ENCODE measurements at regions not wholly inside any gene's neighbourhood (a gene's known extent, or its start where the extent isn't known, plus 50 kb on each side); places are given as distances from the start of the nearest gene placed in this dataset.

GRCh38 chr4:185862340-185862739, 50.3 kb upstream of the SORBS2 start:
- Histone ChIP-seq H3K27me3 (ENCODE audit: control insufficient read depth, insufficient read depth, low read length) (no peaks in the 10 kb centered on the region), H3K9me3 (ENCODE audit: control insufficient read depth in 2 of 2, low read length in 2 of 2) (no peaks in the 10 kb centered on the region), H3K4me3 (ENCODE audit: low read depth, low read length) (no peak overlapping the region), H3K4me1 (ENCODE audit: control insufficient read depth, insufficient read depth, low read length, poor library complexity, severe bottlenecking) (no peaks in the 10 kb centered on the region), H3K36me3 (ENCODE audit: control insufficient read depth, insufficient read depth, low read length) (no peaks in the 10 kb centered on the region), H3K27ac (ENCODE audit: insufficient read depth, low read length, poor library complexity, severe bottlenecking) (no peak overlapping the region)
- no peak for DNase-seq
- Mint-ChIP-seq H3K27me3 (no peaks in the 10 kb centered on the region), H3K27ac (no peak overlapping the region), H3K36me3 (no peaks in the 10 kb centered on the region), H3K4me1 (no peaks in the 10 kb centered on the region), H3K4me3 (no peak overlapping the region), H3K9me3 (peaks cover 0 to 13% (median 2%) of the 10 kb centered on the region in 7 donors)
- ATAC-seq (ENCODE audit: low read depth in 2 of 2) = no peak

GRCh38 chr4:185863946-185864345, 52.0 kb upstream of the SORBS2 start:
- Mint-ChIP-seq H3K36me3 (no peaks in the 10 kb centered on the region), H3K4me3 (no peak overlapping the region), H3K9me3 (peaks cover 0 to 6% (median 2%) of the 10 kb centered on the region in 7 donors), H3K4me1 (no peaks in the 10 kb centered on the region), H3K27me3 (no peaks in the 10 kb centered on the region), H3K27ac (no peak overlapping the region)
- no peaks in the 10 kb centered on the region for H3K9me3 ChIP-seq (ENCODE audit: control insufficient read depth in 2 of 2, low read length in 2 of 2)
- no peak overlapping the region for H3K4me3 ChIP-seq (ENCODE audit: low read depth, low read length)
- H3K36me3 ChIP-seq (ENCODE audit: control insufficient read depth, insufficient read depth, low read length) = no peaks in the 10 kb centered on the region
- ATAC-seq (ENCODE audit: low read depth in 2 of 2) (no peak), DNase-seq (no peak)
- H3K4me1 ChIP-seq (ENCODE audit: control insufficient read depth, insufficient read depth, low read length, poor library complexity, severe bottlenecking) = no peaks in the 10 kb centered on the region
- no peaks in the 10 kb centered on the region for H3K27me3 ChIP-seq (ENCODE audit: control insufficient read depth, insufficient read depth, low read length)
- no peak overlapping the region for H3K27ac ChIP-seq (ENCODE audit: insufficient read depth, low read length, poor library complexity, severe bottlenecking)

GRCh38 chr4:185865901-185866328, 53.9 kb upstream of the SORBS2 start:
- Mint-ChIP-seq H3K27ac (no peak overlapping the region), H3K4me3 (no peak overlapping the region), H3K9me3 (peaks cover 0 to 2% (median 0%) of the 10 kb centered on the region in 7 donors), H3K4me1 (no peaks in the 10 kb centered on the region), H3K36me3 (no peaks in the 10 kb centered on the region), H3K27me3 (no peaks in the 10 kb centered on the region)
- H3K4me1 ChIP-seq (ENCODE audit: control insufficient read depth, insufficient read depth, low read length, poor library complexity, severe bottlenecking) = no peaks in the 10 kb centered on the region
- no peaks in the 10 kb centered on the region for H3K36me3 ChIP-seq (ENCODE audit: control insufficient read depth, insufficient read depth, low read length)
- no peaks in the 10 kb centered on the region for H3K9me3 ChIP-seq (ENCODE audit: control insufficient read depth in 2 of 2, low read length in 2 of 2)
- H3K27me3 ChIP-seq (ENCODE audit: control insufficient read depth, insufficient read depth, low read length) = no peaks in the 10 kb centered on the region
- H3K4me3 ChIP-seq (ENCODE audit: low read depth, low read length) = no peak overlapping the region
- no peak overlapping the region for H3K27ac ChIP-seq (ENCODE audit: insufficient read depth, low read length, poor library complexity, severe bottlenecking)
- DNase-seq (no peak), ATAC-seq (ENCODE audit: low read depth in 2 of 2) (no peak)

DNA sequence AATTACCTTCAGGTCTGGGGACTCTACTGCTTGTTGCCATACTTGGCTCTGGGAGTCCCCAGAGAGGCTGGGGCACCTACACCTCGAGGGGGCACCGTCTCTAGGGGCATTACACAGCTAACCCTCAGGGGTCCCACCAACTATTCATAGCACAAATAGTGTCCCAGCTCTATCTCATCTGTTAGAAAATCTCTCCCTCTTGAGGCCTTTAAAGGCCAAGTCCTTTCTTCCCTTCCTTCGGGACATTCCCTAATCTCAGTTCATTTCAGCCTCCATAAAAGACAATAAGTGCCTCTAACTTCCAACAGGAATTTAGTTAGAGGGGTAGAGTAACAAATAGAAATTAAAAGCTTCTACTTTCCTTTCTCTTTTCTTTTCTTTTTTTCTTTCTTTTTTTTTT, 55.8 kb upstream of the SORBS2 start:
- H3K9me3 Mint-ChIP-seq = no peaks in the 10 kb centered on the region

DNA sequence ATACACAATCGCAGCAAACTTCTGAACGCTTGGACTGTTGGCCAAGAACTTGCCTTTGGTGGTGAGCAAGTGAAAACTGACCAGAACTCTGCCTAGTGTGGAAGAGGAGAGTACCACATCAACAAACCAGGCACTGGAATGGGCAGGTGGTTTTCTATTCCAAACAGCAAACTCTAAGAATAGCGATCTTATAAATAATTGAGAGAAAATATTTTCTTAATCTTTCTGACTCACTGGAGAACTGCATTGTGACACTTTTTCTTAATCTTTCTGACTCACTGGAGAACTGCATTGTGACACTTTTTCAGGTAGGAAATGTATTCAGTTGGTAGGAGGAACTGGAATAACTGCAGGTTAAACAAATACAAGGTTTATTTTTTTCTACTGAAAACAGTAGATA, 57.0 kb upstream of the SORBS2 start:
- no peaks in the 10 kb centered on the region for H3K9me3 ChIP-seq (ENCODE audit: control insufficient read depth in 2 of 2, low read length in 2 of 2)
- no peak for DNase-seq
- H3K4me1 ChIP-seq (ENCODE audit: control insufficient read depth, insufficient read depth, low read length, poor library complexity, severe bottlenecking) = no peaks in the 10 kb centered on the region
- H3K4me3 ChIP-seq (ENCODE audit: low read depth, low read length) = no peak overlapping the region
- no peak for ATAC-seq (ENCODE audit: low read depth in 2 of 2)
- no peaks in the 10 kb centered on the region for H3K9me3 Mint-ChIP-seq
- H3K36me3 ChIP-seq (ENCODE audit: control insufficient read depth, insufficient read depth, low read length) = no peaks in the 10 kb centered on the region
- H3K27ac ChIP-seq (ENCODE audit: insufficient read depth, low read length, poor library complexity, severe bottlenecking) = no peak overlapping the region
- H3K27ac Mint-ChIP-seq = no peak overlapping the region
- H3K4me1 Mint-ChIP-seq = no peaks in the 10 kb centered on the region
- H3K36me3 Mint-ChIP-seq = no peaks in the 10 kb centered on the region
- H3K27me3 ChIP-seq (ENCODE audit: control insufficient read depth, insufficient read depth, low read length) = no peaks in the 10 kb centered on the region
- no peaks in the 10 kb centered on the region for H3K27me3 Mint-ChIP-seq
- H3K4me3 Mint-ChIP-seq = no peak overlapping the region

More for the DNA sequence above, 55.8 kb upstream of the SORBS2 start:
- ATAC-seq (ENCODE audit: low read depth in 2 of 2) = no peak
- H3K4me3 ChIP-seq (ENCODE audit: low read depth, low read length) = no peak overlapping the region
- no peak for DNase-seq
- no peaks in the 10 kb centered on the region for H3K36me3 ChIP-seq (ENCODE audit: control insufficient read depth, insufficient read depth, low read length)
- no peaks in the 10 kb centered on the region for H3K9me3 ChIP-seq (ENCODE audit: control insufficient read depth in 2 of 2, low read length in 2 of 2)
- Mint-ChIP-seq H3K27ac (no peak overlapping the region), H3K27me3 (no peaks in the 10 kb centered on the region), H3K4me1 (no peaks in the 10 kb centered on the region), H3K36me3 (no peaks in the 10 kb centered on the region), H3K4me3 (no peak overlapping the region)
- H3K27me3 ChIP-seq (ENCODE audit: control insufficient read depth, insufficient read depth, low read length) = no peaks in the 10 kb centered on the region
- H3K4me1 ChIP-seq (ENCODE audit: control insufficient read depth, insufficient read depth, low read length, poor library complexity, severe bottlenecking) = no peaks in the 10 kb centered on the region
- H3K27ac ChIP-seq (ENCODE audit: insufficient read depth, low read length, poor library complexity, severe bottlenecking) = no peak overlapping the region

- no peak overlapping the region for H3K4me3 Mint-ChIP-seq
- no peak overlapping the region for H3K27ac Mint-ChIP-seq
- no peak overlapping the region for H3K4me3 ChIP-seq (ENCODE audit: low read depth, low read length)
- no peaks in the 10 kb centered on the region for H3K4me1 Mint-ChIP-seq
- H3K4me1 ChIP-seq (ENCODE audit: control insufficient read depth, insufficient read depth, low read length, poor library complexity, severe bottlenecking) = no peaks in the 10 kb centered on the region
- no peaks in the 10 kb centered on the region for H3K9me3 Mint-ChIP-seq
- no peaks in the 10 kb centered on the region for H3K36me3 Mint-ChIP-seq
- no peaks in the 10 kb centered on the region for H3K9me3 ChIP-seq (ENCODE audit: control insufficient read depth in 2 of 2, low read length in 2 of 2)
- H3K36me3 ChIP-seq (ENCODE audit: control insufficient read depth, insufficient read depth, low read length) = no peaks in the 10 kb centered on the region
- ATAC-seq (ENCODE audit: low read depth in 2 of 2) (no peak), DNase-seq (no peak)
- H3K27me3 ChIP-seq (ENCODE audit: control insufficient read depth, insufficient read depth, low read length) = no peaks in the 10 kb centered on the region
- no peaks in the 10 kb centered on the region for H3K27me3 Mint-ChIP-seq
- no peak overlapping the region for H3K27ac ChIP-seq (ENCODE audit: insufficient read depth, low read length, poor library complexity, severe bottlenecking)
These were observed 57.4 kb upstream of the SORBS2 start for GRCh38 chr4:185869427-185869826.

DNA sequence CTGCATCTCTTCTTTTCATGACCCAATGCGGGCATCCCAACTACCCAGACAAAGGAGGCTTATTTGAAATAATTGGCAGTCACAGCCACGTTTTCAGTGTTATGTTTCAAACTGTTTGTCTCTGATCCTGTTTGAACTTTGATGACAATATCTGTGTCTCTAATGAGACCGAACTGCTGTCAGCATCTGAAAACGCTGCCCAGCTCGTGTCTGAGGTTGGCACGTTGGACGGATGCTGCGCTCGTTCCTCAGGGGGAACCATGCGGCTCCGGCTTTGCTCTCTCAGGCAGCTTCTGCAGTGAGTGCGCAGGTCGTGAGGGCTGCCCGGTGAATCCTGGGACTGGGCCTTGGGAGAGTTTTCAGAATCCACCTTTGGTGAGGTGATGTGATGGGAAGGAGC, 58.4 kb upstream of the SORBS2 start:
- Histone ChIP-seq H3K36me3 (ENCODE audit: control insufficient read depth, insufficient read depth, low read length) (no peaks in the 10 kb centered on the region), H3K27me3 (ENCODE audit: control insufficient read depth, insufficient read depth, low read length) (no peaks in the 10 kb centered on the region), H3K27ac (ENCODE audit: insufficient read depth, low read length, poor library complexity, severe bottlenecking) (no peak overlapping the region), H3K4me3 (ENCODE audit: low read depth, low read length) (no peak overlapping the region), H3K9me3 (ENCODE audit: control insufficient read depth in 2 of 2, low read length in 2 of 2) (no peaks in the 10 kb centered on the region), H3K4me1 (ENCODE audit: control insufficient read depth, insufficient read depth, low read length, poor library complexity, severe bottlenecking) (no peaks in the 10 kb centered on the region)
- DNase-seq (no peak), ATAC-seq (ENCODE audit: low read depth in 2 of 2) (no peak)
- H3K4me3 Mint-ChIP-seq = no peak overlapping the region
- H3K4me1 Mint-ChIP-seq = no peaks in the 10 kb centered on the region
- no peak overlapping the region for H3K27ac Mint-ChIP-seq
- H3K9me3 Mint-ChIP-seq = no peaks in the 10 kb centered on the region
- H3K36me3 Mint-ChIP-seq = no peaks in the 10 kb centered on the region
- H3K27me3 Mint-ChIP-seq = peaks cover 1% of the 10 kb centered on the region

DNA sequence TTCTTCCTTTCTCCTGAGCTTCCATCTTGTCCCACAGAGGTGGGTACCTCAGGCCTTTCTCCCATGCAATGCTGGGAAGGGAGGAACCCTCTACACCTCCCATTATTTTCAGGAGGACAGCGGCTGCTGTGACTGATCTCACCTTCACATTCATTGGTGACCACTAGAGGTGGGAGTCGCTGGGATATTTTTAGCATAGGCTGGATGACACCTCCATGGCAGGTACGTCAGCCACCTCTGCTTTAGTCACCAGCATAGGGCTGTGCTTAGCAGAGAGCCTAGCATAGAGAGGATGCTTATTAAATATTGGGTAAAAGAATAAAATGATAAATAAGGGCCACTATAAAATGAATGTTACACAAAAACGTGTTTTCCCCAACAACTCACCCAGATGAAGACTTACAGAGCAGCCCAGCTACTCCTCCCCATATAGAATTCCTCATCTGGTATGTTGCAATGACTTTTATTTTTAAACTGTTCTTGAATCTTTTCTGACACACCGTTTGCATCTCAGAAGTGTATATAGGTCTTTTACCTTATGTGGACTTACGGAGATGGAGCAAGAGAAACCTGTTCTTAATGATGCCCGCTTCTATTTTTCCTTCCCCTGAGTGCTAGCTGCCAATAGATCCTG, 60.9 kb upstream of the SORBS2 start:
- Histone ChIP-seq H3K4me3 (ENCODE audit: low read depth, low read length) (no peak overlapping the region), H3K27me3 (ENCODE audit: control insufficient read depth, insufficient read depth, low read length) (no peaks in the 10 kb centered on the region), H3K27ac (ENCODE audit: insufficient read depth, low read length, poor library complexity, severe bottlenecking) (no peak overlapping the region), H3K4me1 (ENCODE audit: control insufficient read depth, insufficient read depth, low read length, poor library complexity, severe bottlenecking) (no peaks in the 10 kb centered on the region), H3K36me3 (ENCODE audit: control insufficient read depth, insufficient read depth, low read length) (no peaks in the 10 kb centered on the region), H3K9me3 (ENCODE audit: control insufficient read depth in 2 of 2, low read length in 2 of 2) (no peaks in the 10 kb centered on the region)
- Mint-ChIP-seq H3K4me3 (peak overlapping the region in 1 of 4 donors; percentile 7), H3K27ac (no peak overlapping the region), H3K36me3 (no peaks in the 10 kb centered on the region), H3K27me3 (peaks cover 4% of the 10 kb centered on the region), H3K9me3 (no peaks in the 10 kb centered on the region), H3K4me1 (no peaks in the 10 kb centered on the region)
- no peak for DNase-seq
- ATAC-seq (ENCODE audit: low read depth in 2 of 2) = no peak

Data from CD4-positive, CD25-positive, alpha-beta regulatory T cell (primary cell).